Right lobe of liver (tissue), 6 donors: ENCODE measurements at regions not wholly inside any gene's neighbourhood (a gene's known extent, or its start where the extent isn't known, plus 50 kb on each side); places are given as distances from the start of the nearest gene placed in this dataset.
"Not testable (repeated sequence)": the region's sequence is repeated elsewhere in the genome, so short reads cannot be mapped to it uniquely, and the experiment has no call there.

Source experiments
- ATAC-seq, 4 donors: fragments of 200-7000 bp; cut with Tn5 transposase; one replicate each; pipeline ENCODE4 v1.9.1; 2020; ENCODE audit warnings: mild to moderate bottlenecking in 4 of 4, moderate library complexity in 4 of 4
- DNase-seq, 3 donors: peaks; one replicate each; pipeline ENCODE4 v3.0.0-alpha.2; 2020
- H3K27ac ChIP-seq, 3 donors: fragments of 200-600 bp; one replicate each; pipeline ENCODE4 v1.8.0; 2022
- H3K27me3 ChIP-seq, 2 donors: fragments of 200-600 bp; one replicate each; pipeline ENCODE4 v1.8.0; 2022
- H3K36me3 ChIP-seq, 4 donors: fragments of 200-600 bp; sonication (generic) in 1 of 4; one replicate each; pipeline versions ENCODE4 v1.5.1 to v1.8.0; 2017 to 2022; ENCODE audit warnings: control low read depth in 1 of 4
- H3K4me1 ChIP-seq, 4 donors: fragments of 200-600 bp; sonication (generic) in 1 of 4; one replicate each; pipeline versions ENCODE4 v1.5.1 to v1.8.0; 2017 to 2022; ENCODE audit warnings: control low read depth in 1 of 4
- H3K4me3 ChIP-seq, 3 donors: fragments of 200-600 bp; one replicate each; pipeline ENCODE4 v1.8.0; 2022
- H3K9me3 ChIP-seq, 4 donors: fragments of 200-600 bp; sonication (generic) in 1 of 4; one replicate each; pipeline versions ENCODE4 v1.5.1 to v1.8.0; 2017 to 2022; ENCODE audit warnings: control low read depth in 1 of 4
- WGBS: methylation state at CpG from one replicate; pipeline ENCODE4 v1.1.6; 2018; ENCODE audit warnings: low coverage, low lambda C conversion rate; ENCODE audit not compliant: insufficient coverage; ENCODE audit errors: missing lambda C conversion rate; 5-methylcytosine and 5-hydroxymethylcytosine counted together
- intact Hi-C, 2 donors: fragments of 100-400 bp; cut with DNase I; formaldehyde crosslinking; loops; one replicate each; pipeline versions ENCODE4 v1.11.2 to v1.14.1; 2022
- donor health status: DM: no; HTN: yes; CAD: no.
- donor health status: DM: no; HTN: no; CAD: no.
- donor health status: DM: no; HTN: no; CAD: no.
- donor health status: DM: no; HTN: yes; CAD: no.
- donor health status: DM: no; HTN: yes; CAD: no.

DNA sequence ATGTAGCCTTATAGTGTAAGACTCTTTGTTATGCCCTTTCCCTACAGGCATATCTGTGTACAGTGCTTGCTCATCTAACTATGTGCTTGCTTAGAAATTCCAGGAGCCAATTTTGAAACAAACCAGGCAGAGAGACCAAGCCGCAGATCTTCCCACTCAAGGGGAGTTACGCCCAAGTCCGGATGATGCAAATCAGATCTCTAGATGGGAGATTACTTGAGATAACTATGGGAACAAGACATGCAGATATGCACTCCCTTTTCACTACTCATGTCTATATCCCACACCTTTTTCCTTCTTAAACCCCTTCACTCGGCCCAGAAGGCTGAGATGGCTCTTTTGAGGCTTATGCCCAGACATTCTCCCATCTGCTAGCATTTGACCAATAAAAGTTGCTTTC lies 179.7 kb upstream of the ZNF658 start:
- intact Hi-C loops, DNase-seq, H3K4me1 ChIP-seq, H3K27me3 ChIP-seq, ATAC-seq, H3K36me3 ChIP-seq, H3K4me3 ChIP-seq, H3K27ac ChIP-seq, H3K9me3 ChIP-seq: not testable (repeated sequence)
- no CpG with 5 or more reads among the region's 4 CpGs for WGBS

GRCh38 chr9:66727540-66727939 lies 173.0 kb upstream of the ZNF658 start:
- intact Hi-C loops, H3K27ac ChIP-seq, ATAC-seq: not testable (repeated sequence)

GRCh38 chr9:66736686-66737085 lies 163.8 kb upstream of the ZNF658 start:
- H3K36me3 ChIP-seq, H3K4me1 ChIP-seq, H3K4me3 ChIP-seq, H3K27ac ChIP-seq, intact Hi-C loops, H3K27me3 ChIP-seq, H3K9me3 ChIP-seq: not testable (repeated sequence)
- ATAC-seq = peak in 1 of 4 donors; percentile 38
- peak in 1 of 3 donors; percentile 22 for DNase-seq

More at GRCh38 chr9:66727540-66727939, 173.0 kb upstream of the ZNF658 start:
- DNase-seq, H3K4me3 ChIP-seq, H3K4me1 ChIP-seq, H3K36me3 ChIP-seq, H3K9me3 ChIP-seq, H3K27me3 ChIP-seq: not testable (repeated sequence)

DNA sequence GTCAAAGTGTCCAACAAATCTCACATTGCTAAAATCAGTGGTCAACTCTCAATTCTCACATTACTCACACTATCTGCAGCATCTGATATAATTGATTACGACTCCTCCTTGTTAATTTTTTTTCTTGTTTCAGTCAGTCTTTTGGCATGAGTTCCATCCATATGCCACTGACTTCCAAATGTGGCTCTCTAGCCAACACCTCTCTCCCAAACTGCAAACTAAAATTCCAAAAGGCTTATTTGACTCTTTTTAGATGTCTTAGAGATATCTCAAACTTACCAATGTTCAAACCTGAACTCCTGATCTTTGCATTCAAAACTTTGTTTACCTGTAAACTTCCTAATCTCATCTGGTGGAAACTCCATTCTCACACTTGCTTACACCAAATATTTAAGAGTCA lies 162.1 kb upstream of the ZNF658 start:
- ATAC-seq, H3K4me1 ChIP-seq, H3K9me3 ChIP-seq, H3K27me3 ChIP-seq, H3K4me3 ChIP-seq, H3K36me3 ChIP-seq, DNase-seq, H3K27ac ChIP-seq, intact Hi-C loops: not testable (repeated sequence)
- WGBS = 36% methylated on average over 1 of the region's 1 CpG

GRCh38 chr9:66740136-66740535 lies 160.4 kb upstream of the ZNF658 start:
- H3K9me3 ChIP-seq, DNase-seq, H3K27me3 ChIP-seq, H3K4me3 ChIP-seq, H3K36me3 ChIP-seq, H3K27ac ChIP-seq, ATAC-seq, H3K4me1 ChIP-seq, intact Hi-C loops: not testable (repeated sequence)
- WGBS = no CpG with 5 or more reads among the region's 4 CpGs

GRCh38 chr9:66745846-66746245 lies 154.7 kb upstream of the ZNF658 start:
- H3K9me3 ChIP-seq, H3K4me3 ChIP-seq, intact Hi-C loops, H3K4me1 ChIP-seq, H3K36me3 ChIP-seq, H3K27me3 ChIP-seq, DNase-seq, ATAC-seq, H3K27ac ChIP-seq: not testable (repeated sequence)
- WGBS = 84% methylated on average over 7 of the region's 27 CpGs

- H3K36me3 ChIP-seq, H3K27me3 ChIP-seq, H3K4me1 ChIP-seq, H3K4me3 ChIP-seq, ATAC-seq, H3K9me3 ChIP-seq, H3K27ac ChIP-seq, intact Hi-C loops, DNase-seq: not testable (repeated sequence)
- WGBS = 77% methylated on average over 3 of the region's 15 CpGs
Measured at GRCh38 chr9:66752324-66752923, 148.1 kb upstream of the ZNF658 start.

GRCh38 chr9:66759825-66760492 lies 140.6 kb upstream of the ZNF658 start:
- ATAC-seq, intact Hi-C loops: not testable (repeated sequence)

GRCh38 chr9:66764799-66765493 lies 135.6 kb upstream of the ZNF658 start:
- H3K4me3 ChIP-seq, H3K27me3 ChIP-seq, intact Hi-C loops, H3K4me1 ChIP-seq, H3K27ac ChIP-seq, DNase-seq, H3K9me3 ChIP-seq, H3K36me3 ChIP-seq, ATAC-seq: not testable (repeated sequence)
- WGBS = no CpG with 5 or more reads among the region's 3 CpGs

More at GRCh38 chr9:66759825-66760492, 140.6 kb upstream of the ZNF658 start:
- not testable (repeated sequence) for H3K4me3 ChIP-seq, H3K36me3 ChIP-seq, H3K9me3 ChIP-seq, H3K27me3 ChIP-seq, DNase-seq, H3K4me1 ChIP-seq, H3K27ac ChIP-seq
- no CpG with 5 or more reads among the region's 7 CpGs for WGBS

- H3K4me3 ChIP-seq, intact Hi-C loops, H3K27me3 ChIP-seq, H3K36me3 ChIP-seq, DNase-seq, H3K4me1 ChIP-seq, H3K9me3 ChIP-seq, H3K27ac ChIP-seq: not testable (repeated sequence)
- WGBS = no CpG with 5 or more reads among the region's 2 CpGs
- ATAC-seq = peak in 2 of 4 donors; percentile 36 to 47
Measured at GRCh38 chr9:66765531-66765930, 135.0 kb upstream of the ZNF658 start.

GRCh38 chr9:66771504-66771903 lies 129.0 kb upstream of the ZNF658 start:
- H3K4me3 ChIP-seq, H3K9me3 ChIP-seq, ATAC-seq, H3K4me1 ChIP-seq, H3K27ac ChIP-seq, intact Hi-C loops, H3K36me3 ChIP-seq, H3K27me3 ChIP-seq, DNase-seq: not testable (repeated sequence)
- WGBS = no CpG with 5 or more reads among the region's 2 CpGs
